HCT116 (cell line): ENCODE measurements at regions not wholly inside any gene's neighbourhood (a gene's known extent, or its start where the extent isn't known, plus 50 kb on each side); places are given as distances from the start of the nearest gene placed in this dataset.

ENCODE experiments used
- ATAC-seq: fragments of 200-7000 bp; cut with Tn5 transposase; 2 replicates; pipeline ENCODE4 v1.9.1; 2020; ENCODE audit warnings: mild to moderate bottlenecking, moderate library complexity
- BruUV-seq: library from RNA; stranded (reverse); fragments of 400-500 nt; replicated peaks from 2 replicates; lab custom pipeline; 2021; lab: Mats Ljungman, UMichigan
- CTCF ChIA-PET: fragments of 300-600 bp; sonication (Branson Sonifier 250); formaldehyde crosslinking; loops from one replicate; lab custom pipeline; 2021; ENCODE audit warnings: antibody characterized with exemption; lab: Charles Lee
- POLR2A ChIA-PET: fragments of 300-600, 350-600 bp; sonication (Branson Sonifier 250); formaldehyde crosslinking; loops from one replicate; lab custom pipeline; 2021; ENCODE audit warnings: antibody characterized with exemption; lab: Charles Lee
- RAD21 ChIA-PET, 2 experiments: fragments of 300-600 bp; sonication (Branson Sonifier 250); formaldehyde crosslinking; loops; one replicate each; lab custom pipeline; 2023; ENCODE audit warnings: low total read pairs in 2 of 2; ENCODE audit not compliant: uncharacterized antibody in 2 of 2, unreplicated experiment in 2 of 2, low non-redundant PET in 1 of 2; lab: Charles Lee
- DNase-seq: peaks from one replicate; pipeline ENCODE4 v3.0.0-alpha.2; 2010; ENCODE audit warnings: low read depth, low spot score
- H2AFZ ChIP-seq: fragments of 200-600 bp; shearing (Covaris generic), sonication (generic); 2 replicates; pipeline ENCODE4 v1.6.1; 2017; ENCODE audit warnings: low read depth, mixed run types, mixed read lengths, antibody characterized with exemption, low read length; ENCODE audit not compliant: poor library complexity, severe bottlenecking
- H3K27ac ChIP-seq: 2 replicates; pipeline ENCODE4 v1.5.1; 2012; ENCODE audit warnings: low read depth, low read length
- H3K27me3 ChIP-seq: fragments of 200-600 bp; sonication (generic); 2 replicates; pipeline ENCODE4 v1.6.1; 2016; ENCODE audit warnings: mixed run types, low read length, mixed read lengths; ENCODE audit not compliant: insufficient read depth
- H3K36me3 ChIP-seq, 2 experiments: fragments of 200-500 bp in 1 of 2; fragments of 200-600 bp in 1 of 2; sonication (Bioruptor generic) in 1 of 2; sonication (generic) in 1 of 2; 2 replicates each; pipeline versions ENCODE4 v1.5.1 to v1.6.1; 2014 to 2016; ENCODE audit warnings: low read length in 2 of 2, inconsistent platforms in 1 of 2, mixed read lengths in 1 of 2, mixed run types in 1 of 2; ENCODE audit not compliant: insufficient read depth in 2 of 2, control insufficient read depth in 1 of 2
- H3K4me1 ChIP-seq, 2 experiments: fragments of 200-600 bp in 1 of 2; sonication (generic) in 1 of 2; 2 replicates each; pipeline versions ENCODE4 v1.5.1 to v1.6.1; 2012 to 2017; ENCODE audit warnings: low read length in 2 of 2, inconsistent platforms in 1 of 2, mild to moderate bottlenecking in 1 of 2, mixed read lengths in 1 of 2, mixed run types in 1 of 2, moderate library complexity in 1 of 2; ENCODE audit not compliant: insufficient read depth in 2 of 2, control insufficient read depth in 1 of 2
- H3K4me2 ChIP-seq: fragments of 200-600 bp; sonication (generic); 2 replicates; pipeline ENCODE4 v1.6.1; 2017; ENCODE audit warnings: mixed run types, low read length, mixed read lengths
- H3K4me3 ChIP-seq, 2 experiments: fragments of 200-600 bp in 1 of 2; sonication (generic) in 1 of 2; replicated peaks in 1 of 2; 2 replicates each; pipeline ENCODE4 v1.5.1; 2011 to 2016; ENCODE audit warnings: low read length in 2 of 2, control low read depth in 1 of 2, low read depth in 1 of 2, mild to moderate bottlenecking in 1 of 2, mixed read lengths in 1 of 2, mixed run types in 1 of 2
- H3K79me2 ChIP-seq: fragments of 200-600 bp; sonication (generic); 2 replicates; pipeline ENCODE4 v1.6.1; 2017; ENCODE audit warnings: mild to moderate bottlenecking, mixed run types, low read length, moderate library complexity, mixed read lengths; ENCODE audit not compliant: insufficient read depth
- H3K9ac ChIP-seq: fragments of 200-600 bp; sonication (generic); 2 replicates; pipeline ENCODE4 v1.6.1; 2016; ENCODE audit warnings: low read length, mixed read lengths
- H3K9me2 ChIP-seq: fragments of 200-600 bp; sonication (generic), shearing (Covaris generic); 2 replicates; pipeline ENCODE4 v1.6.1; 2017; ENCODE audit warnings: mixed run types, mild to moderate bottlenecking, moderate library complexity; ENCODE audit not compliant: insufficient read depth
- H3K9me3 ChIP-seq, 2 experiments: fragments of 200-500 bp in 1 of 2; fragments of 200-600 bp in 1 of 2; sonication (Bioruptor generic) in 1 of 2; sonication (generic) in 1 of 2; 2 replicates each; pipeline ENCODE4 v1.6.1; 2014 to 2017; ENCODE audit warnings: low read length in 2 of 2, mixed read lengths in 2 of 2, inconsistent platforms in 1 of 2, low read depth in 1 of 2, mild to moderate bottlenecking in 1 of 2, mixed run types in 1 of 2, moderate library complexity in 1 of 2; ENCODE audit not compliant: control insufficient read depth in 1 of 2, insufficient read depth in 1 of 2
- H4K20me1 ChIP-seq: fragments of 200-600 bp; sonication (generic), shearing (Covaris generic); 2 replicates; pipeline ENCODE4 v1.6.1; 2017; ENCODE audit warnings: mixed run types, mild to moderate bottlenecking, moderate library complexity; ENCODE audit not compliant: insufficient read depth
- ATF3 ChIP-seq: IDR thresholded peaks from 2 replicates; pipeline ENCODE4 v1.6.1; 2012
- CBX3 ChIP-seq: IDR thresholded peaks from 2 replicates; pipeline ENCODE4 v1.6.1; 2012; ENCODE audit warnings: low read depth
- CEBPB ChIP-seq: IDR thresholded peaks from 2 replicates; pipeline ENCODE4 v1.6.1; 2012; ENCODE audit warnings: low read depth
- EGR1 ChIP-seq: IDR thresholded peaks from 2 replicates; pipeline ENCODE4 v1.6.1; 2012; ENCODE audit warnings: low read depth
- ELF1 ChIP-seq: IDR thresholded peaks from 2 replicates; pipeline ENCODE4 v1.6.1; 2012; ENCODE audit warnings: low read depth, borderline replicate concordance
- EZH2phosphoT487 ChIP-seq: fragments of 200-600 bp; IDR thresholded peaks from 2 replicates; pipeline ENCODE4 v1.6.1; 2018; ENCODE audit warnings: antibody characterized with exemption, borderline replicate concordance
- FOSL1 ChIP-seq: IDR thresholded peaks from 2 replicates; pipeline ENCODE4 v1.6.1; 2012; ENCODE audit warnings: low read depth
- JUND ChIP-seq: IDR thresholded peaks from 2 replicates; pipeline ENCODE4 v1.6.1; 2012
- MAX ChIP-seq: IDR thresholded peaks from 2 replicates; pipeline ENCODE4 v1.6.1; 2012
- POLR2A ChIP-seq: IDR thresholded peaks from 2 replicates; pipeline ENCODE4 v1.7.0; 2011; ENCODE audit warnings: borderline replicate concordance; ENCODE audit not compliant: insufficient read depth, insufficient read length; ENCODE audit errors: extremely low read depth
- POLR2AphosphoS5 ChIP-seq: IDR thresholded peaks from 2 replicates; pipeline ENCODE4 v1.6.1; 2011; ENCODE audit warnings: mild to moderate bottlenecking, low read depth, low read length, moderate library complexity
- RAD21 ChIP-seq: IDR thresholded peaks from 2 replicates; pipeline ENCODE4 v1.6.1; 2012; ENCODE audit warnings: low read depth, mild to moderate bottlenecking
- REST ChIP-seq: IDR thresholded peaks from 2 replicates; pipeline ENCODE4 v1.6.1; 2012; ENCODE audit warnings: low read depth
- SIN3A ChIP-seq: IDR thresholded peaks from 2 replicates; pipeline ENCODE4 v1.6.1; 2012; ENCODE audit warnings: low read depth
- SP1 ChIP-seq: IDR thresholded peaks from 2 replicates; pipeline ENCODE4 v1.6.1; 2012; ENCODE audit warnings: low read depth
- SRF ChIP-seq: IDR thresholded peaks from 2 replicates; pipeline ENCODE4 v1.6.1; 2012; ENCODE audit warnings: low read depth
- TCF7L2 ChIP-seq: IDR thresholded peaks from 2 replicates; pipeline ENCODE4 v1.7.0; 2011; ENCODE audit warnings: borderline replicate concordance, inconsistent platforms; ENCODE audit not compliant: insufficient read depth, insufficient read length; ENCODE audit errors: extremely low read depth
- YY1 ChIP-seq: IDR thresholded peaks from 2 replicates; pipeline ENCODE4 v1.6.1; 2011; ENCODE audit warnings: low read length, low read depth, moderate library complexity, mild to moderate bottlenecking; ENCODE audit not compliant: insufficient replicate concordance; ENCODE audit errors: extremely low read depth
- ZBTB33 ChIP-seq: IDR thresholded peaks from 2 replicates; pipeline ENCODE4 v1.6.1; 2011; ENCODE audit warnings: mild to moderate bottlenecking, low read length, moderate library complexity; ENCODE audit not compliant: insufficient replicate concordance; ENCODE audit errors: extremely low read depth
- ZFX ChIP-seq: fragments of 450-650 bp; IDR thresholded peaks from 2 replicates; pipeline ENCODE4 v1.6.1; 2017
- ZNF274 ChIP-seq: fragments of 200-500 bp; sonication (Bioruptor generic); IDR thresholded peaks from 2 replicates; pipeline ENCODE4 v1.6.1; 2014; ENCODE audit warnings: mild to moderate bottlenecking, low read depth, low read length, inconsistent platforms
- intact Hi-C: fragments of 100-400 bp; cut with micrococcal nuclease; formaldehyde crosslinking; loops from 2 replicates; pipeline ENCODE4 v1.10.0; 2022

GRCh38 chr10:120368338-120368737 lies 88.7 kb upstream of the PLPP4 start (continued):
- TF ChIP-seq ATF3 (no peak), ELF1 (no peak), SIN3A (no peak), MAX (no peak), EZH2phosphoT487 (no peak), CEBPB (no peak), JUND (no peak)

- RAD21 ChIA-PET: no interaction called here
- Histone ChIP-seq H3K27ac (no peak overlapping the region), H3K79me2 (no peaks in the 10 kb centered on the region), H3K36me3 (no peaks in the 10 kb centered on the region), H3K4me1 (no peaks in the 10 kb centered on the region), H3K9ac (no peak overlapping the region), H4K20me1 (no peaks in the 10 kb centered on the region), H2AFZ (no peak overlapping the region), H3K4me2 (no peak overlapping the region), H3K9me2 (no peaks in the 10 kb centered on the region), H3K4me3 (no peak overlapping the region), H3K27me3 (peaks cover 53% of the 10 kb centered on the region), H3K9me3 (no peaks in the 10 kb centered on the region)
- TF ChIP-seq SP1 (no peak), CEBPB (no peak), MAX (no peak), EGR1 (no peak), REST (no peak), ZNF274 (no peak), ZFX (no peak), FOSL1 (no peak), EZH2phosphoT487 (no peak), JUND (no peak), ZBTB33 (no peak), POLR2AphosphoS5 (no peak), CBX3 (no peak), POLR2A (no peak), SRF (no peak), YY1 (no peak), SIN3A (no peak), RAD21 (no peak), TCF7L2 (no peak)
- DNase-seq: no peak
- intact Hi-C loops: no loop called here
- no peak for ATAC-seq
- POLR2A ChIA-PET: no interaction called here
- BruUV-seq: no TSS peak
- CTCF ChIA-PET: no interaction called here
These were observed 88.1 kb upstream of the PLPP4 start for GRCh38 chr10:120368927-120369326.
